H9 (cell line): ENCODE measurements at regions not wholly inside any gene's neighbourhood (a gene's known extent, or its start where the extent isn't known, plus 50 kb on each side); places are given as distances from the start of the nearest gene placed in this dataset.

Source experiments
- DNase-seq: peaks from one replicate; pipeline ENCODE4 v3.0.0-alpha.2; 2017
- H2AFZ ChIP-seq: one replicate; pipeline ENCODE4 v1.6.1; 2013; ENCODE audit warnings: mild to moderate bottlenecking, low read length, control low read depth, moderate library complexity
- H2AK5ac ChIP-seq: 2 replicates; pipeline ENCODE4 v1.6.1; 2013; ENCODE audit warnings: low read length, control low read depth, mixed read lengths; ENCODE audit not compliant: insufficient read length
- H2BK120ac ChIP-seq: one replicate; pipeline ENCODE4 v1.6.1; 2013; ENCODE audit warnings: low read depth, mild to moderate bottlenecking, low read length, control low read depth, inconsistent platforms; ENCODE audit not compliant: poor library complexity, severe bottlenecking
- H2BK12ac ChIP-seq: 2 replicates; pipeline ENCODE4 v1.6.1; 2013; ENCODE audit warnings: low read length, control low read depth, mixed read lengths, low read depth; ENCODE audit not compliant: insufficient read length
- H2BK15ac ChIP-seq: 2 replicates; pipeline ENCODE4 v1.6.1; 2013; ENCODE audit warnings: low read depth, low read length, control low read depth
- H2BK20ac ChIP-seq: one replicate; pipeline ENCODE4 v1.6.1; 2013; ENCODE audit warnings: low read depth, mild to moderate bottlenecking, low read length, control low read depth, inconsistent platforms; ENCODE audit not compliant: poor library complexity, severe bottlenecking
- H2BK5ac ChIP-seq: 2 replicates; pipeline ENCODE4 v1.6.1; 2013; ENCODE audit warnings: low read length, control low read depth, mixed read lengths; ENCODE audit not compliant: insufficient read length
- H3K14ac ChIP-seq: 2 replicates; pipeline ENCODE4 v1.6.1; 2013; ENCODE audit warnings: low read length, control low read depth; ENCODE audit not compliant: insufficient read depth
- H3K18ac ChIP-seq: 2 replicates; pipeline ENCODE4 v1.6.1; 2013; ENCODE audit warnings: low read depth, mild to moderate bottlenecking, mixed read lengths, low read length, control low read depth; ENCODE audit not compliant: insufficient read length
- H3K23ac ChIP-seq: 2 replicates; pipeline ENCODE4 v1.6.1; 2013; ENCODE audit warnings: low read length, control low read depth, mixed read lengths, low read depth; ENCODE audit not compliant: insufficient read length
- H3K23me2 ChIP-seq: 2 replicates; pipeline ENCODE4 v1.6.1; 2013; ENCODE audit warnings: low read depth, mild to moderate bottlenecking, mixed read lengths, low read length, control low read depth; ENCODE audit not compliant: insufficient read length, poor library complexity, severe bottlenecking
- H3K27ac ChIP-seq: 2 replicates; pipeline ENCODE4 v1.5.1; 2013; ENCODE audit warnings: low read length, control low read depth, mixed read lengths, low read depth; ENCODE audit not compliant: insufficient read length
- H3K27me3 ChIP-seq: 2 replicates; pipeline ENCODE4 v1.6.1; 2013; ENCODE audit warnings: low read length, control low read depth, inconsistent platforms; ENCODE audit not compliant: insufficient read depth
- H3K4ac ChIP-seq: 2 replicates; pipeline ENCODE4 v1.6.1; 2013; ENCODE audit warnings: low read depth, mild to moderate bottlenecking, control low read depth, inconsistent platforms, low read length, moderate library complexity
- H3K4me1 ChIP-seq: 2 replicates; pipeline ENCODE4 v1.6.1; 2013; ENCODE audit warnings: low read length, control low read depth, inconsistent platforms; ENCODE audit not compliant: insufficient read depth
- H3K4me2 ChIP-seq: 2 replicates; pipeline ENCODE4 v1.6.1; 2013; ENCODE audit warnings: low read length, control low read depth, mixed read lengths; ENCODE audit not compliant: insufficient read length, insufficient read depth
- H3K56ac ChIP-seq: 2 replicates; pipeline ENCODE4 v1.6.1; 2013; ENCODE audit warnings: low read depth, mild to moderate bottlenecking, mixed read lengths, low read length, control low read depth; ENCODE audit not compliant: insufficient read length
- H3K79me1 ChIP-seq: 2 replicates; pipeline ENCODE4 v1.6.1; 2013; ENCODE audit warnings: low read depth, mild to moderate bottlenecking, moderate library complexity, low read length, control low read depth, inconsistent platforms; ENCODE audit not compliant: insufficient read depth, poor library complexity, severe bottlenecking
- H3K79me2 ChIP-seq: 2 replicates; pipeline ENCODE4 v1.6.1; 2013; ENCODE audit warnings: low read length, control low read depth, inconsistent platforms; ENCODE audit not compliant: insufficient read depth
- H3K9ac ChIP-seq: 2 replicates; pipeline ENCODE4 v1.6.1; 2013; ENCODE audit warnings: low read length, control low read depth, mixed read lengths; ENCODE audit not compliant: insufficient read length; ENCODE audit errors: extremely low read depth
- H3K9me3 ChIP-seq: one replicate; pipeline ENCODE4 v1.6.1; 2013; ENCODE audit warnings: low read depth, low read length, inconsistent platforms; ENCODE audit not compliant: control insufficient read depth
- H3T11ph ChIP-seq: one replicate; pipeline ENCODE4 v1.6.1; 2013; ENCODE audit warnings: mild to moderate bottlenecking, low read length, control low read depth, inconsistent platforms
- H4K20me1 ChIP-seq: one replicate; pipeline ENCODE4 v1.6.1; 2013; ENCODE audit not compliant: control insufficient read depth, insufficient read length, insufficient read depth
- H4K5ac ChIP-seq: 2 replicates; pipeline ENCODE4 v1.6.1; 2013; ENCODE audit warnings: low read depth, mild to moderate bottlenecking, mixed read lengths, low read length, control low read depth; ENCODE audit not compliant: insufficient read length
- H4K8ac ChIP-seq: replicated peaks from 2 replicates; pipeline ENCODE4 v1.6.1; 2013; ENCODE audit warnings: low read length, control low read depth, mixed read lengths, low read depth; ENCODE audit not compliant: insufficient read length
- H4K91ac ChIP-seq: 2 replicates; pipeline ENCODE4 v1.6.1; 2013; ENCODE audit warnings: low read depth, mild to moderate bottlenecking, moderate library complexity, mixed read lengths, low read length, control low read depth; ENCODE audit not compliant: insufficient read length
- H3K27ac Mint-ChIP-seq, 3 experiments: 2 replicates in 2 of 3; 3 replicates in 1 of 3; pipeline ENCODE4 v1.8.0; 2020 to 2021; ENCODE audit warnings: mixed read lengths in 3 of 3, mild to moderate bottlenecking in 1 of 3, moderate library complexity in 1 of 3
- H3K27me3 Mint-ChIP-seq: 2 replicates; pipeline ENCODE4 v1.8.0; 2021; ENCODE audit warnings: low read depth, mild to moderate bottlenecking, moderate library complexity, mixed read lengths
- H3K36me3 Mint-ChIP-seq, 3 experiments: 2 replicates in 2 of 3; 3 replicates in 1 of 3; pipeline ENCODE4 v1.8.0; 2020 to 2021; ENCODE audit warnings: low read depth in 3 of 3, mixed read lengths in 3 of 3; ENCODE audit not compliant: insufficient read depth in 1 of 3
- H3K4me1 Mint-ChIP-seq, 2 experiments: 2 replicates each; pipeline ENCODE4 v1.8.0; 2020; ENCODE audit warnings: mixed read lengths in 2 of 2
- H3K4me3 Mint-ChIP-seq, 2 experiments: 2 replicates in 1 of 2; 3 replicates in 1 of 2; pipeline ENCODE4 v1.8.0; 2020 to 2021; ENCODE audit warnings: mild to moderate bottlenecking in 2 of 2, mixed read lengths in 2 of 2, moderate library complexity in 1 of 2
- H3K9me3 Mint-ChIP-seq, 2 experiments: 2 replicates in 1 of 2; 3 replicates in 1 of 2; pipeline ENCODE4 v1.8.0; 2020; ENCODE audit warnings: mild to moderate bottlenecking in 2 of 2, mixed read lengths in 2 of 2, moderate library complexity in 1 of 2
- WGBS: extraction: QIAGEN DNeasy Blood & Tissue Kit; methylation state at CpG from one replicate; pipeline ENCODE4 v1.1.7; 2013; ENCODE audit warnings: missing lambda C conversion rate, low lambda C conversion rate, mixed read lengths; ENCODE audit not compliant: insufficient read length; ENCODE audit errors: extremely low coverage; 5-methylcytosine and 5-hydroxymethylcytosine counted together
- TF ChIP-seq, protein P1 (sequence below): fragments of 200-600 bp; sonication (generic); conservative IDR thresholded peaks from 3 replicates; pipeline ENCODE4 v1.8.0; 2021; ENCODE audit warnings: antibody characterized with exemption, mild to moderate bottlenecking

DNA sequence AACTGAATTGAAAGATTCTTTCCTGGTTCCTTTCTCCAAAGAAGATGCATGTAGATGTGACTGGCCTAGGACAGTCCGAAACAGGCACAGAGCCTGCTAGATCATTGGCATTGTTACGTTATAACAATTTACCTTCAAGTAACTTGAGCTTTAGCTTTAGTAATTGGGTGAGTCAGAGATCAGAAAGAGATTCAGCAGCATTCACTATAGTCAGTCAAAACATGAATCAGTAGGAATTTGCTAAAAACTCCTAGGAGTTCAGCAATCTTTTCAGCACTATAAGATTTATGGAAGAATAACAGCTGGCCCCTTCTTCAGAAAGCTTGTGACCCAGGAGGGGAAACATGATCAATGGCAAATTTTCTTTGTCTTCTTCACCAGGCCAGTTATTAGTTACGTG is 281.7 kb upstream of the PRDM1 start:
- no peak overlapping the region for H4K91ac ChIP-seq
- no peaks in the 10 kb centered on the region for H3K36me3 Mint-ChIP-seq
- H3K27me3 Mint-ChIP-seq, result no peaks in the 10 kb centered on the region; the same call in 1 of the 2 replicates
- DNase-seq, result no peak
- H3K27ac Mint-ChIP-seq, result no peak overlapping the region
- no peak overlapping the region for H3K23ac ChIP-seq
- H3K4me1 Mint-ChIP-seq, result no peaks in the 10 kb centered on the region
- H3K4me3 Mint-ChIP-seq, result no peak overlapping the region
- H3T11ph ChIP-seq, result no peak overlapping the region
- H4K5ac ChIP-seq, result no peak overlapping the region
- H2BK12ac ChIP-seq, result no peak overlapping the region
- H2BK5ac ChIP-seq, result no peak overlapping the region
- H3K9me3 ChIP-seq, result no peaks in the 10 kb centered on the region
- H3K9ac ChIP-seq, result no peak overlapping the region
- H2BK15ac ChIP-seq, result no peak overlapping the region
- no peaks in the 10 kb centered on the region for H3K23me2 ChIP-seq
- H3K18ac ChIP-seq, result no peak overlapping the region
- no peaks in the 10 kb centered on the region for H3K79me1 ChIP-seq
- TF ChIP-seq, protein P1, sequence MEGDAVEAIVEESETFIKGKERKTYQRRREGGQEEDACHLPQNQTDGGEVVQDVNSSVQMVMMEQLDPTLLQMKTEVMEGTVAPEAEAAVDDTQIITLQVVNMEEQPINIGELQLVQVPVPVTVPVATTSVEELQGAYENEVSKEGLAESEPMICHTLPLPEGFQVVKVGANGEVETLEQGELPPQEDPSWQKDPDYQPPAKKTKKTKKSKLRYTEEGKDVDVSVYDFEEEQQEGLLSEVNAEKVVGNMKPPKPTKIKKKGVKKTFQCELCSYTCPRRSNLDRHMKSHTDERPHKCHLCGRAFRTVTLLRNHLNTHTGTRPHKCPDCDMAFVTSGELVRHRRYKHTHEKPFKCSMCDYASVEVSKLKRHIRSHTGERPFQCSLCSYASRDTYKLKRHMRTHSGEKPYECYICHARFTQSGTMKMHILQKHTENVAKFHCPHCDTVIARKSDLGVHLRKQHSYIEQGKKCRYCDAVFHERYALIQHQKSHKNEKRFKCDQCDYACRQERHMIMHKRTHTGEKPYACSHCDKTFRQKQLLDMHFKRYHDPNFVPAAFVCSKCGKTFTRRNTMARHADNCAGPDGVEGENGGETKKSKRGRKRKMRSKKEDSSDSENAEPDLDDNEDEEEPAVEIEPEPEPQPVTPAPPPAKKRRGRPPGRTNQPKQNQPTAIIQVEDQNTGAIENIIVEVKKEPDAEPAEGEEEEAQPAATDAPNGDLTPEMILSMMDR, result no peak
- no peak overlapping the region for H3K4me2 ChIP-seq
- no peaks in the 10 kb centered on the region; a peak in 1 of 5 replicates for H3K9me3 Mint-ChIP-seq
- no peak overlapping the region for H3K56ac ChIP-seq
- no peak overlapping the region for H2BK20ac ChIP-seq
- H3K79me2 ChIP-seq, result 0 out of 2 replicates have a peak, but pooled peaks cover 1% of the 10 kb centered on the region
- H4K8ac ChIP-seq, result no peak overlapping the region
- H3K14ac ChIP-seq, result no peak overlapping the region
- no peak overlapping the region for H2AK5ac ChIP-seq
- H3K4me1 ChIP-seq, result no peaks in the 10 kb centered on the region
- H4K20me1 ChIP-seq, result no peaks in the 10 kb centered on the region
- H3K27ac ChIP-seq, result no peak overlapping the region
- WGBS, result no CpG with 5 or more reads among the region's 3 CpGs
- no peak overlapping the region for H3K4ac ChIP-seq
- no peaks in the 10 kb centered on the region for H3K27me3 ChIP-seq
- H2BK120ac ChIP-seq, result no peak overlapping the region
- no peak overlapping the region for H2AFZ ChIP-seq
